OCI-LY1 (cell line): ENCODE measurements at regions not wholly inside any gene's neighbourhood (a gene's known extent, or its start where the extent isn't known, plus 50 kb on each side); places are given as distances from the start of the nearest gene placed in this dataset.

Experiments
- H2AFZ ChIP-seq: fragments of 200-600 bp; sonication (generic), shearing (Covaris generic); 2 replicates; pipeline ENCODE4 v1.6.0; 2014; ENCODE audit warnings: antibody characterized with exemption, mild to moderate bottlenecking, low read length
- H3F3A ChIP-seq: fragments of 200-600 bp; sonication (generic), shearing (Covaris generic); 2 replicates; pipeline ENCODE4 v1.6.0; 2014; ENCODE audit warnings: mild to moderate bottlenecking, antibody characterized with exemption, low read length, moderate library complexity; ENCODE audit not compliant: insufficient read depth
- H3K27ac ChIP-seq: fragments of 200-600 bp; sonication (generic); 2 replicates; pipeline ENCODE4 v1.5.1; 2014; ENCODE audit warnings: low read length, mixed run types, mild to moderate bottlenecking, low read depth; ENCODE audit not compliant: poor library complexity, severe bottlenecking
- H3K27me3 ChIP-seq: fragments of 200-600 bp; sonication (generic); 2 replicates; pipeline ENCODE4 v1.6.0; 2014; ENCODE audit warnings: antibody characterized with exemption, mild to moderate bottlenecking, low read length, moderate library complexity; ENCODE audit not compliant: insufficient read depth
- H3K36me3 ChIP-seq: fragments of 200-600 bp; sonication (generic); 2 replicates; pipeline ENCODE4 v1.6.1; 2014; ENCODE audit warnings: mild to moderate bottlenecking, antibody characterized with exemption, low read length, moderate library complexity, mixed read lengths; ENCODE audit not compliant: insufficient read depth
- H3K4me1 ChIP-seq: fragments of 200-600 bp; sonication (generic); 2 replicates; pipeline ENCODE4 v1.5.1; 2014; ENCODE audit warnings: mild to moderate bottlenecking, low read length, moderate library complexity; ENCODE audit not compliant: insufficient read depth, severe bottlenecking
- H3K4me2 ChIP-seq: fragments of 200-600 bp; sonication (generic), shearing (Covaris generic); 2 replicates; pipeline ENCODE4 v1.6.1; 2014; ENCODE audit warnings: low read length
- H3K4me3 ChIP-seq: fragments of 200-600 bp; sonication (generic); 2 replicates; pipeline ENCODE4 v1.5.1; 2014; ENCODE audit warnings: low read length, low read depth, mild to moderate bottlenecking, mixed read lengths; ENCODE audit not compliant: poor library complexity, severe bottlenecking
- H3K79me2 ChIP-seq: fragments of 200-600 bp; shearing (Covaris generic); 2 replicates; pipeline ENCODE4 v1.6.1; 2016; ENCODE audit warnings: mixed run types, low read length, mixed read lengths; ENCODE audit not compliant: insufficient read depth
- H3K9ac ChIP-seq: fragments of 200-600 bp; sonication (generic), shearing (Covaris generic); 2 replicates; pipeline ENCODE4 v1.6.1; 2014; ENCODE audit warnings: mild to moderate bottlenecking, low read length, mixed read lengths
- H3K9me2 ChIP-seq: fragments of 200-600 bp; sonication (generic), shearing (Covaris generic); 2 replicates; pipeline ENCODE4 v1.6.1; 2014; ENCODE audit warnings: low read depth, mild to moderate bottlenecking, low read length, mixed read lengths
- H3K9me3 ChIP-seq: fragments of 200-600 bp; shearing (Covaris generic); 2 replicates; pipeline ENCODE4 v1.6.1; 2014; ENCODE audit warnings: low read length, mixed read lengths
- H4K20me1 ChIP-seq: fragments of 200-600 bp; sonication (generic), shearing (Covaris generic); 2 replicates; pipeline ENCODE4 v1.6.0; 2016; ENCODE audit warnings: mild to moderate bottlenecking, low read length; ENCODE audit not compliant: insufficient read depth
- EZH2 ChIP-seq: fragments of 200-600 bp; sonication (generic), shearing (Covaris generic); IDR thresholded peaks from 2 replicates; pipeline ENCODE4 v1.8.0; 2017; ENCODE audit warnings: borderline replicate concordance, mixed run types, mild to moderate bottlenecking, antibody characterized with exemption, low read length, moderate library complexity, mixed read lengths
- TF ChIP-seq, protein P1 (sequence below): fragments of 200-600 bp; sonication (generic), shearing (Covaris generic); IDR thresholded peaks from 2 replicates; pipeline ENCODE4 v1.5.1; 2017; ENCODE audit warnings: mild to moderate bottlenecking, antibody characterized with exemption, low read length, moderate library complexity, mixed read lengths

DNA sequence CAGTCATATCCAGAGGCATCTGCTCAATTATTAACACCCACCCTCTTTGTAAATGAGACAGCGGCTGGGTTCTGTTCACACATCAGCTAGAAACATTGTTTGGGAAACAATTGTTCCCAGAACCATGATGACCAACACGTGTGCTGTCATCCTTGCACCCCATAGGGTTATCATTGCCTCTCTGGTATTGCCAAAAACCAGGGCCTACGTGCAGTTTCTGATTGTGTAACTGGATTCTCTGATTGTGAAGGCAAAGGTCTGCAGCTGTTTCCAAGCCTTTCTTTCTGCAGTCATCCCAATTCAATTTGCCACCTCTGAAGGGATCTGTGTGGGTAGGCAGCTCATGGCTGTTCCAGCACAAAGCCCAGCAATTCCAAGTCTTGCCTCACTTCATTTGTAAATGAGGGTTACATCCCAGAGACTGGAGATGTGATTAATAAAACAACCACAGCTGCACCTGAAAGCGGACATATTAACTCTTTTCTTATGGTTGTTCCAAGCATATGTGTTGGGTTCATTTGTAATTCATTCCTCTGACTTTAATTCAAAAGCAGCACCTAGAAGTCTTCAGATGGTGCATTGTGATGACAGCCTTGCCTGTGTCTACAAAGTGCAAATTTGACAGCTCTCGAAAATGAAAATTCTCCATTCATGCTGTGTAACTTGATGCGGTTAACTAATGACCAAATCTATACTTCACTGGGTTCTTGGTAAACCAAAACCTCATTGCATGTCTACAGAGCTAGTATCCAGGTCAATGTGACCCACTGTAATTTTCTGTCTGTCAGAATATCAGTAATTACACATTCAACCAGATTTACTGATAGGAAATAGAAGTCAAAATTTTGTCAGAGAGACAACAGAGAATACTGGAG, 66.6 kb downstream of the YIPF5 start:
- TF ChIP-seq EZH2: no peak
- TF ChIP-seq, protein P1, sequence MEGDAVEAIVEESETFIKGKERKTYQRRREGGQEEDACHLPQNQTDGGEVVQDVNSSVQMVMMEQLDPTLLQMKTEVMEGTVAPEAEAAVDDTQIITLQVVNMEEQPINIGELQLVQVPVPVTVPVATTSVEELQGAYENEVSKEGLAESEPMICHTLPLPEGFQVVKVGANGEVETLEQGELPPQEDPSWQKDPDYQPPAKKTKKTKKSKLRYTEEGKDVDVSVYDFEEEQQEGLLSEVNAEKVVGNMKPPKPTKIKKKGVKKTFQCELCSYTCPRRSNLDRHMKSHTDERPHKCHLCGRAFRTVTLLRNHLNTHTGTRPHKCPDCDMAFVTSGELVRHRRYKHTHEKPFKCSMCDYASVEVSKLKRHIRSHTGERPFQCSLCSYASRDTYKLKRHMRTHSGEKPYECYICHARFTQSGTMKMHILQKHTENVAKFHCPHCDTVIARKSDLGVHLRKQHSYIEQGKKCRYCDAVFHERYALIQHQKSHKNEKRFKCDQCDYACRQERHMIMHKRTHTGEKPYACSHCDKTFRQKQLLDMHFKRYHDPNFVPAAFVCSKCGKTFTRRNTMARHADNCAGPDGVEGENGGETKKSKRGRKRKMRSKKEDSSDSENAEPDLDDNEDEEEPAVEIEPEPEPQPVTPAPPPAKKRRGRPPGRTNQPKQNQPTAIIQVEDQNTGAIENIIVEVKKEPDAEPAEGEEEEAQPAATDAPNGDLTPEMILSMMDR: no peak
- Histone ChIP-seq H4K20me1 (no peaks in the 10 kb centered on the region), H3K4me1 (no peaks in the 10 kb centered on the region), H3F3A (no peaks in the 10 kb centered on the region), H3K27me3 (no peaks in the 10 kb centered on the region), H3K4me3 (no peak overlapping the region), H3K27ac (no peak overlapping the region), H3K4me2 (no peak overlapping the region), H3K9ac (no peak overlapping the region), H3K36me3 (no peaks in the 10 kb centered on the region), H3K9me3 (no peaks in the 10 kb centered on the region), H3K9me2 (no peaks in the 10 kb centered on the region), H3K79me2 (no peaks in the 10 kb centered on the region), H2AFZ (no peak overlapping the region)

DNA sequence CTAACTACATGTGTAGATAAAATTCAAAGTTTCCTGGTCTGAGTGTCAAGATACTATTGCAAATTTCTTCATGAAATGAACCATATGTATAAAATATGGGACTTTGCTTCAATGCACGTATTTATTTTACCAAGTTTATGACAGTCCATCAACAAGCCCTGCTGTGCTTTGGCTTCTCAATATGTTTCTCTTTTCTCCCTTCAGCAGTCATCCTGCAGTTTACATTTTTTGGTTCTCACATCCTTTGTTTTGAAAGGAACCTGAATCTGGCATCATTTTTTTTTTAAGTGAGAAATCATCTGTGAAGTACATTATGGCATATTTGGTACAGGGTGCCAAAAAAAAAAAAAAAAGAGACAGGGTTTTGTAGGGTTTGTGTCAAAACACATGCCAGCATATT, 65.1 kb downstream of the YIPF5 start:
- Histone ChIP-seq H3K36me3 (no peaks in the 10 kb centered on the region), H3K4me1 (no peaks in the 10 kb centered on the region), H3K4me3 (no peak overlapping the region), H3K27ac (no peak overlapping the region), H3K27me3 (no peaks in the 10 kb centered on the region), H3K79me2 (no peaks in the 10 kb centered on the region), H3K9me3 (no peaks in the 10 kb centered on the region), H4K20me1 (no peaks in the 10 kb centered on the region), H3F3A (no peaks in the 10 kb centered on the region), H2AFZ (no peak overlapping the region), H3K4me2 (no peak overlapping the region), H3K9me2 (no peaks in the 10 kb centered on the region), H3K9ac (no peak overlapping the region)
- TF ChIP-seq, protein P1: no peak
- no peak for TF ChIP-seq EZH2

DNA sequence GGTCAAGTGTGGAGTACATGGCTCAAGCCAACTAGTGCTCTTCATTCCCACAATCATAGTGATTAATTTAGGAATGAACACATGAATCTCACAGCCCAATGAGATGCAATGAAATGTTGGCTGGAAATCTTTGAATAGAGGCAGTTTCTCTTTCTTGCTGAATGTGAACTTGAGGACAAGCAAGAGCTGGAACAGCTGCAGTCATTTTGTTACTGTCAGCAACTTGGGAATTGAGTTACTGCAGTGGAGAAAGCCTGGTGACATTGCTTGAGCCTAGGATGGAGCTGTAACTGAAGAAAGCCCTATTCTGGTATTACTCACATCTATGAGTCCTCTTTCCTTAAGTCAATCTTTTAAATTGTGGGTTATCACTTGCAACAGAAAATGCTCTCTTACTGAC, 62.3 kb downstream of the YIPF5 start:
- no peaks in the 10 kb centered on the region for H3F3A ChIP-seq
- H3K9ac ChIP-seq: no peak overlapping the region
- no peaks in the 10 kb centered on the region for H3K9me2 ChIP-seq
- H3K27ac ChIP-seq: no peak overlapping the region
- no peaks in the 10 kb centered on the region for H3K36me3 ChIP-seq
- H3K9me3 ChIP-seq: no peaks in the 10 kb centered on the region
- no peaks in the 10 kb centered on the region for H3K79me2 ChIP-seq
- no peak for TF ChIP-seq EZH2
- TF ChIP-seq, protein P1: no peak
- no peaks in the 10 kb centered on the region for H4K20me1 ChIP-seq
- no peak overlapping the region for H3K4me3 ChIP-seq
- no peak overlapping the region for H2AFZ ChIP-seq
- H3K27me3 ChIP-seq: no peaks in the 10 kb centered on the region
- no peak overlapping the region for H3K4me2 ChIP-seq
- no peaks in the 10 kb centered on the region for H3K4me1 ChIP-seq
